ENCODE measurements at regions not wholly inside any gene's neighbourhood (a gene's known extent, or its start where the extent isn't known, plus 50 kb on each side); places are given as distances from the start of the nearest gene placed in this dataset.

GRCh38 chr9:115386963-115387770, 269.2 kb upstream of the TNC start:
- H3K4me3 ChIP-seq (ENCODE audit: low read depth, low read length) = no peak overlapping the region
- DNase-seq (ENCODE audit: low read depth) = no peak

- no peak overlapping the region for H3K4me3 ChIP-seq (ENCODE audit: low read depth, low read length)
- DNase-seq (ENCODE audit: low read depth) = peak; percentile 23
These were observed 273.3 kb upstream of the TNC start for GRCh38 chr9:115391168-115391825.

- H3K4me3 ChIP-seq (ENCODE audit: low read depth, low read length) = no peak overlapping the region
- no peak for DNase-seq (ENCODE audit: low read depth)
These were observed 276.2 kb upstream of the TNC start for GRCh38 chr9:115393976-115394775.

GRCh38 chr9:115395511-115396021, 277.6 kb upstream of the TNC start:
- no peak for DNase-seq (ENCODE audit: low read depth)

GRCh38 chr9:115396071-115396529, 278.1 kb upstream of the TNC start:
- DNase-seq (ENCODE audit: low read depth) = no peak
- H3K4me3 ChIP-seq (ENCODE audit: low read depth, low read length) = no peak overlapping the region

More at GRCh38 chr9:115395511-115396021, 277.6 kb upstream of the TNC start:
- no peak overlapping the region for H3K4me3 ChIP-seq (ENCODE audit: low read depth, low read length)

GRCh38 chr9:115397591-115398312, 279.8 kb upstream of the TNC start:
- DNase-seq (ENCODE audit: low read depth) = no peak
- no peak overlapping the region for H3K4me3 ChIP-seq (ENCODE audit: low read depth, low read length)

- no peak overlapping the region for H3K4me3 ChIP-seq (ENCODE audit: low read depth, low read length)
- DNase-seq (ENCODE audit: low read depth) = no peak
These were observed 280.3 kb upstream of the TNC start for GRCh38 chr9:115398313-115398650.

GRCh38 chr9:115398996-115399395, 281.0 kb upstream of the TNC start:
- no peak for DNase-seq (ENCODE audit: low read depth)

GRCh38 chr9:115400796-115401195, 282.8 kb upstream of the TNC start:
- DNase-seq (ENCODE audit: low read depth) = peak; percentile 61
- H3K4me3 ChIP-seq (ENCODE audit: low read depth, low read length) = no peak overlapping the region

More at GRCh38 chr9:115398996-115399395, 281.0 kb upstream of the TNC start:
- H3K4me3 ChIP-seq (ENCODE audit: low read depth, low read length) = no peak overlapping the region

- H3K4me3 ChIP-seq (ENCODE audit: low read depth, low read length) = no peak overlapping the region
- DNase-seq (ENCODE audit: low read depth) = no peak
These were observed 283.9 kb upstream of the TNC start for GRCh38 chr9:115401756-115402327.

- no peak for DNase-seq (ENCODE audit: low read depth)
- no peak overlapping the region for H3K4me3 ChIP-seq (ENCODE audit: low read depth, low read length)
These were observed 285.8 kb upstream of the TNC start for GRCh38 chr9:115403753-115404152.

- no peak for DNase-seq (ENCODE audit: low read depth)
- no peak overlapping the region for H3K4me3 ChIP-seq (ENCODE audit: low read depth, low read length)
These were observed 286.4 kb upstream of the TNC start for GRCh38 chr9:115404311-115404710.

GRCh38 chr9:115411516-115411915, 293.6 kb upstream of the TNC start:
- H3K4me3 ChIP-seq (ENCODE audit: low read depth, low read length) = no peak overlapping the region
- DNase-seq (ENCODE audit: low read depth) = no peak

- H3K4me3 ChIP-seq (ENCODE audit: low read depth, low read length) = no peak overlapping the region
- DNase-seq (ENCODE audit: low read depth) = peak; percentile 22
These were observed 294.1 kb upstream of the TNC start for GRCh38 chr9:115411993-115412452.

GRCh38 chr9:115412656-115413055, 294.7 kb upstream of the TNC start:
- DNase-seq (ENCODE audit: low read depth) = no peak
- H3K4me3 ChIP-seq (ENCODE audit: low read depth, low read length) = no peak overlapping the region

GRCh38 chr9:115413304-115413703, 295.3 kb upstream of the TNC start:
- no peak overlapping the region for H3K4me3 ChIP-seq (ENCODE audit: low read depth, low read length)
- no peak for DNase-seq (ENCODE audit: low read depth)

- H3K4me3 ChIP-seq (ENCODE audit: low read depth, low read length) = no peak overlapping the region
- DNase-seq (ENCODE audit: low read depth) = no peak
These were observed 295.9 kb upstream of the TNC start for GRCh38 chr9:115413766-115414382.

- DNase-seq (ENCODE audit: low read depth) = no peak
- no peak overlapping the region for H3K4me3 ChIP-seq (ENCODE audit: low read depth, low read length)
These were observed 296.6 kb upstream of the TNC start for GRCh38 chr9:115414561-115414960.

All from skeletal muscle cell (primary cell).